HL-60 (cell line): ENCODE measurements at regions not wholly inside any gene's neighbourhood (a gene's known extent, or its start where the extent isn't known, plus 50 kb on each side); places are given as distances from the start of the nearest gene placed in this dataset.

Source experiments
- DNase-seq, 2 experiments: peaks; one replicate each; pipeline ENCODE4 v3.0.0-alpha.2; 2010 to 2020; ENCODE audit warnings: low read depth in 1 of 2, low spot score in 1 of 2
- H3K27ac ChIP-seq: fragments of 250-450 bp; sonication (Bioruptor Pico); replicated peaks from 2 replicates; pipeline ENCODE4 v1.5.1; 2020; ENCODE audit warnings: mild to moderate bottlenecking, moderate library complexity
- H3K27me3 ChIP-seq: fragments of 250-450 bp; sonication (Bioruptor Pico); 2 replicates; pipeline ENCODE4 v1.5.1; 2021; ENCODE audit warnings: mild to moderate bottlenecking, moderate library complexity; ENCODE audit not compliant: insufficient read depth, poor library complexity, severe bottlenecking
- H3K4me3 ChIP-seq: replicated peaks from 2 replicates; pipeline ENCODE4 v1.5.1; 2011; ENCODE audit warnings: mild to moderate bottlenecking, control low read depth, low read length; ENCODE audit not compliant: insufficient read depth
- GABPA ChIP-seq: IDR thresholded peaks from 2 replicates; pipeline ENCODE4 v1.6.1; 2012; ENCODE audit warnings: low read depth
- POLR2AphosphoS5 ChIP-seq: IDR thresholded peaks from 2 replicates; pipeline ENCODE4 v1.6.1; 2012; ENCODE audit warnings: low read depth
- SPI1 ChIP-seq: IDR thresholded peaks from 2 replicates; pipeline ENCODE4 v1.6.1; 2012; ENCODE audit warnings: low read depth, mild to moderate bottlenecking, borderline replicate concordance
- TF ChIP-seq, protein P1 (sequence below): IDR thresholded peaks from one replicate; pipeline ENCODE4 v1.5.1; 2011; ENCODE audit warnings: low read length, control low read depth, inconsistent platforms; ENCODE audit not compliant: insufficient read depth
- TF ChIP-seq, protein P2 (sequence below): IDR thresholded peaks from 2 replicates; pipeline ENCODE4 v1.6.1; 2012; ENCODE audit warnings: low read depth; ENCODE audit not compliant: insufficient replicate concordance

DNA sequence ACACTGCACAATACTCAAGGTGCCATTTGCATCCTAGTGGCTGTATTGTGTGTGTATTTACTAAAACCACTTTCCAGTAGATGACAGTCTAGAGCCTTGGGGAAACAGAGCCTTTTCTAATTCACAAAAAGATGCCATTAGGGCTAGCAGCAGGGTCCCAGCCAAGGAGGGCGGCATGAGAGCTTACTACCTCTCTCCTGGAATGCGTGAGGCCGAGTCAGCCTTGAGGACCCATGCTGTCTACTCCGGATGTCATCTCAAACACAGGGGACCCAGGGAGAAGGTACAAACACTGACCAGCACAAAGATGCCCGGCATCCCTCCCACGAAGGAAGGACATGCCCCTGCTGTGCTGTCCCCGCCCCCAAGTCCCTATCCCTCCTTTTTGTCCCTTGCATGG, 65.5 kb downstream of the CYCS start:
- H3K27ac ChIP-seq: no peak overlapping the region
- H3K27me3 ChIP-seq: no peaks in the 10 kb centered on the region
- no peak overlapping the region for H3K4me3 ChIP-seq
- TF ChIP-seq, protein P1, sequence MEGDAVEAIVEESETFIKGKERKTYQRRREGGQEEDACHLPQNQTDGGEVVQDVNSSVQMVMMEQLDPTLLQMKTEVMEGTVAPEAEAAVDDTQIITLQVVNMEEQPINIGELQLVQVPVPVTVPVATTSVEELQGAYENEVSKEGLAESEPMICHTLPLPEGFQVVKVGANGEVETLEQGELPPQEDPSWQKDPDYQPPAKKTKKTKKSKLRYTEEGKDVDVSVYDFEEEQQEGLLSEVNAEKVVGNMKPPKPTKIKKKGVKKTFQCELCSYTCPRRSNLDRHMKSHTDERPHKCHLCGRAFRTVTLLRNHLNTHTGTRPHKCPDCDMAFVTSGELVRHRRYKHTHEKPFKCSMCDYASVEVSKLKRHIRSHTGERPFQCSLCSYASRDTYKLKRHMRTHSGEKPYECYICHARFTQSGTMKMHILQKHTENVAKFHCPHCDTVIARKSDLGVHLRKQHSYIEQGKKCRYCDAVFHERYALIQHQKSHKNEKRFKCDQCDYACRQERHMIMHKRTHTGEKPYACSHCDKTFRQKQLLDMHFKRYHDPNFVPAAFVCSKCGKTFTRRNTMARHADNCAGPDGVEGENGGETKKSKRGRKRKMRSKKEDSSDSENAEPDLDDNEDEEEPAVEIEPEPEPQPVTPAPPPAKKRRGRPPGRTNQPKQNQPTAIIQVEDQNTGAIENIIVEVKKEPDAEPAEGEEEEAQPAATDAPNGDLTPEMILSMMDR: no peak
- TF ChIP-seq GABPA (no peak), POLR2AphosphoS5 (no peak), SPI1 (no peak)
- TF ChIP-seq, protein P2, sequence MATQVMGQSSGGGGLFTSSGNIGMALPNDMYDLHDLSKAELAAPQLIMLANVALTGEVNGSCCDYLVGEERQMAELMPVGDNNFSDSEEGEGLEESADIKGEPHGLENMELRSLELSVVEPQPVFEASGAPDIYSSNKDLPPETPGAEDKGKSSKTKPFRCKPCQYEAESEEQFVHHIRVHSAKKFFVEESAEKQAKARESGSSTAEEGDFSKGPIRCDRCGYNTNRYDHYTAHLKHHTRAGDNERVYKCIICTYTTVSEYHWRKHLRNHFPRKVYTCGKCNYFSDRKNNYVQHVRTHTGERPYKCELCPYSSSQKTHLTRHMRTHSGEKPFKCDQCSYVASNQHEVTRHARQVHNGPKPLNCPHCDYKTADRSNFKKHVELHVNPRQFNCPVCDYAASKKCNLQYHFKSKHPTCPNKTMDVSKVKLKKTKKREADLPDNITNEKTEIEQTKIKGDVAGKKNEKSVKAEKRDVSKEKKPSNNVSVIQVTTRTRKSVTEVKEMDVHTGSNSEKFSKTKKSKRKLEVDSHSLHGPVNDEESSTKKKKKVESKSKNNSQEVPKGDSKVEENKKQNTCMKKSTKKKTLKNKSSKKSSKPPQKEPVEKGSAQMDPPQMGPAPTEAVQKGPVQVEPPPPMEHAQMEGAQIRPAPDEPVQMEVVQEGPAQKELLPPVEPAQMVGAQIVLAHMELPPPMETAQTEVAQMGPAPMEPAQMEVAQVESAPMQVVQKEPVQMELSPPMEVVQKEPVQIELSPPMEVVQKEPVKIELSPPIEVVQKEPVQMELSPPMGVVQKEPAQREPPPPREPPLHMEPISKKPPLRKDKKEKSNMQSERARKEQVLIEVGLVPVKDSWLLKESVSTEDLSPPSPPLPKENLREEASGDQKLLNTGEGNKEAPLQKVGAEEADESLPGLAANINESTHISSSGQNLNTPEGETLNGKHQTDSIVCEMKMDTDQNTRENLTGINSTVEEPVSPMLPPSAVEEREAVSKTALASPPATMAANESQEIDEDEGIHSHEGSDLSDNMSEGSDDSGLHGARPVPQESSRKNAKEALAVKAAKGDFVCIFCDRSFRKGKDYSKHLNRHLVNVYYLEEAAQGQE: no peak
- DNase-seq: no peak

- TF ChIP-seq, protein P2: no peak
- TF ChIP-seq SPI1 (no peak), POLR2AphosphoS5 (no peak), GABPA (no peak)
- TF ChIP-seq, protein P1: no peak
- DNase-seq: no peak
- H3K27ac ChIP-seq: no peak overlapping the region
- H3K27me3 ChIP-seq: no peaks in the 10 kb centered on the region
- no peak overlapping the region for H3K4me3 ChIP-seq
Observed at GRCh38 chr7:25056368-25056767, 68.7 kb downstream of the CYCS start.

- H3K4me3 ChIP-seq: no peak overlapping the region
- H3K27me3 ChIP-seq: no peaks in the 10 kb centered on the region
- DNase-seq: no peak
- no peak overlapping the region for H3K27ac ChIP-seq
- TF ChIP-seq GABPA (no peak), POLR2AphosphoS5 (no peak), SPI1 (no peak)
- TF ChIP-seq, protein P1: no peak
- TF ChIP-seq, protein P2: no peak
Observed at GRCh38 chr7:25055520-25056220, 69.4 kb downstream of the CYCS start.
